Astrocyte (in vitro differentiated cells and primary cell): ENCODE measurements at regions not wholly inside any gene's neighbourhood (a gene's known extent, or its start where the extent isn't known, plus 50 kb on each side); places are given as distances from the start of the nearest gene placed in this dataset.

Source experiments
- EZH2 ChIP-seq: IDR thresholded peaks from 2 replicates; pipeline ENCODE4 v1.6.1; 2012; ENCODE audit warnings: mild to moderate bottlenecking, low read length, inconsistent platforms; ENCODE audit not compliant: insufficient read depth
- TF ChIP-seq, protein P1 (sequence below): IDR thresholded peaks from 2 replicates; pipeline ENCODE4 v1.5.1; 2011; ENCODE audit warnings: low read depth, mild to moderate bottlenecking, inconsistent platforms, low read length, moderate library complexity; ENCODE audit not compliant: insufficient read depth

DNA sequence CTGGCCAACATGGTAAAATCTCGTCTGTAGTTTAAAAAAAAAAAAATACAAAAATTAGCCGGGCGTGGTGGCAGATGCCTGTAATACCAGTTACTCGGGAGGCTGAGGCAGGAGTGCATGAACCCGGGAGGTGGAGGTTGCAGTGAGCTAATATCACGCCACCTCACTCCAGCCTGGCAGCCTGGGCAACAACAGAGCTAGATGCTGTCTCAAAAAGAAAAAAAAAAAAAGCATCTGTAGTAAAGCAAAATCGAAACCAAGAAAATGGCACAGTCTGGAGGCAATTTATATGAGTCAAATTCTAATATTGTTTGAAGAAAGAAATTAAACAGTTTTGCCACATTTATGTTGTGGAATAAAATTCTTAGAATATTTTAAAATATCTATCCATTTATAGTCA lies 365.0 kb upstream of the CHORDC1 start:
- TF ChIP-seq, protein P1, sequence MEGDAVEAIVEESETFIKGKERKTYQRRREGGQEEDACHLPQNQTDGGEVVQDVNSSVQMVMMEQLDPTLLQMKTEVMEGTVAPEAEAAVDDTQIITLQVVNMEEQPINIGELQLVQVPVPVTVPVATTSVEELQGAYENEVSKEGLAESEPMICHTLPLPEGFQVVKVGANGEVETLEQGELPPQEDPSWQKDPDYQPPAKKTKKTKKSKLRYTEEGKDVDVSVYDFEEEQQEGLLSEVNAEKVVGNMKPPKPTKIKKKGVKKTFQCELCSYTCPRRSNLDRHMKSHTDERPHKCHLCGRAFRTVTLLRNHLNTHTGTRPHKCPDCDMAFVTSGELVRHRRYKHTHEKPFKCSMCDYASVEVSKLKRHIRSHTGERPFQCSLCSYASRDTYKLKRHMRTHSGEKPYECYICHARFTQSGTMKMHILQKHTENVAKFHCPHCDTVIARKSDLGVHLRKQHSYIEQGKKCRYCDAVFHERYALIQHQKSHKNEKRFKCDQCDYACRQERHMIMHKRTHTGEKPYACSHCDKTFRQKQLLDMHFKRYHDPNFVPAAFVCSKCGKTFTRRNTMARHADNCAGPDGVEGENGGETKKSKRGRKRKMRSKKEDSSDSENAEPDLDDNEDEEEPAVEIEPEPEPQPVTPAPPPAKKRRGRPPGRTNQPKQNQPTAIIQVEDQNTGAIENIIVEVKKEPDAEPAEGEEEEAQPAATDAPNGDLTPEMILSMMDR, result no peak
- TF ChIP-seq EZH2, result no peak
